ENCODE measurements at regions not wholly inside any gene's neighbourhood (a gene's known extent, or its start where the extent isn't known, plus 50 kb on each side); places are given as distances from the start of the nearest gene placed in this dataset.

DNA sequence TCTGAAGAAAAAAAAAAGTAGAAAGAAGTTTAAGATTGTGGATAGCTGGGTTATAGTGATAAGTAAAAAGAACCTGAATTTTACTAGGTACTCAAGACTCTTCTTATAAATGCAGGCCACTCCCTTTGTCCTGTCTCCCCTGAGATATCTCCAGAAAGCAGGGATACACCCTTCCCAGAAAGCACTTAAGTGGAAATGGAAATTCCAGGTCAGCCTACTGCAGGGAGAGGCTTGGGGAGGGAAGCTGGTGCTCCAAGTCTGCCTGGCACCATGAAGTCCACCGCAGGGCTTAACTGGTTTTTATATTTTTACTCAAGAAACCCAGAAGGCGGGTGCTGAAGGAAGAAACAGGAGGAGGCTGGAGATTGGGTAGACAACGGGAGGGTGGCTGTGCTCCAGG is 162.3 kb downstream of the INHBA start:
- no peak for TF ChIP-seq CTCF (IDR thresholded peaks at IDR 0.05; ENCODE audit: insufficient read depth, low read depth, low read length)
- no peak for DNase-seq (ENCODE audit: low read depth)
- no peak overlapping the region for H3K4me3 ChIP-seq (ENCODE audit: low read depth, low read length)

- no peak overlapping the region for H3K4me3 ChIP-seq (ENCODE audit: low read depth, low read length)
- peak; percentile 33 for DNase-seq (ENCODE audit: low read depth)
- no peak for TF ChIP-seq CTCF (IDR thresholded peaks at IDR 0.05; ENCODE audit: insufficient read depth, low read depth, low read length)
These were observed 163.8 kb downstream of the INHBA start for GRCh38 chr7:41538810-41539724.

DNA sequence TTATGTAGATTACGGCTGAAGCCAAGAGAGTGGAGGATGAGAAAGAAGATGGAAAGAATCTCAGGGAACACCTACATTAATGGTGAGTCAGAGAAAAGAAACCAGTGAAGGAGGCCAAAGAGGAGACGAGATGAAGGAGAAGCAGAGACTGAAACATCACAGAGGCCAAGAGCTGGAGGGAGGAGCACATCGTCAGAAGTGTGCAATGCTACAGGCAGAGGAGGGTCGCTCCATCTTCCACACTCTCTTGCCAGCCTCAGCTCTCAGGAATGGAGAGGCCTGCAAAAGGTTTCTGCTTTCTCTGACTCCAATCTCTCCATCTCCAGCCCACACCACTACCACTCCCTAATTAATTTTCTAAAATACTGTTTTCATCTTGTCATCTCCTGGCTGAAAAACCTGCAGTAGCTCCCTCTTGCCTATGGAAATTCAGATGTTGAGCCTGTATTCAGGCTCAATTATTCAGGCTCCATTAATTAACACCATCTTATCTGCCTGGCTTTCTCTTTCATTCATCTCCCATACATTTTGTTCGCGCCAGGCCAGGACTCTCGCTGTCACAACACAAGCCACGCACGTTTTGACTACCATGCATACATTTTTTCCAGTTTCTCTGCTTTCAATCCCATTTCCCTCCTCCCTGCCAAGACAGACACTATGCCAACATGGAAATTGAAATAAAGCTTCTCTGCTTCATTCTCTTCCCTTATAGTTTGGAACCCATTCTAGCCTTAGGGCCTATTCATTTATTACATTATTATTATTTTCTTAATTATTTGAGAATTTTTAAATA is 165.8 kb downstream of the INHBA start:
- H3K4me3 ChIP-seq (ENCODE audit: low read depth, low read length): no peak overlapping the region
- DNase-seq (ENCODE audit: low read depth): no peak
- TF ChIP-seq CTCF (IDR thresholded peaks at IDR 0.05; ENCODE audit: insufficient read depth, low read depth, low read length): no peak

- TF ChIP-seq CTCF (IDR thresholded peaks at IDR 0.05; ENCODE audit: insufficient read depth, low read depth, low read length): no peak
- DNase-seq (ENCODE audit: low read depth): peak; percentile 34
- H3K4me3 ChIP-seq (ENCODE audit: low read depth, low read length): no peak overlapping the region
These were observed 166.6 kb downstream of the INHBA start for GRCh38 chr7:41536122-41536872.

- no peak for DNase-seq (ENCODE audit: low read depth)
- H3K4me3 ChIP-seq (ENCODE audit: low read depth, low read length): no peak overlapping the region
- no peak for TF ChIP-seq CTCF (IDR thresholded peaks at IDR 0.05; ENCODE audit: insufficient read depth, low read depth, low read length)
These were observed 173.1 kb downstream of the INHBA start for GRCh38 chr7:41529831-41530230.

DNA sequence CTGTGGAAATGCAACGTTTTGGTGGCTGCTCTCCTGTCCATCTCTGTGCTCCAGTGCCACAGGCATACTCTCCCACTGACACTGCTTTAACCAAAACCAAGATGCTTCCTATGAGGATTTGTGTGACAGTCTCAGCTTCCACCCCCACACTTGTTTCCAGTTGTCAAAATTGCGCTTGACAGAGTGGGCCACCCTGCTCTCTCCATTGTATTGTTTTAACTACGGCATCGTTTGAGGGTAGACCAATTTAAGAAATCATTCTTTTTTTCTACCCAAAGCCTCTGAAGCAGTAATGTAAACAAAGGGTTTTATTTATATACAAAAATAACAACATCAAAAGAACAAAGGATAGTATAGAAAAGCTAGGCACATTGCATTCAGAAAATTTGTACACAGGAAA is 178.0 kb downstream of the INHBA start:
- DNase-seq (ENCODE audit: low read depth): no peak
- no peak for TF ChIP-seq CTCF (IDR thresholded peaks at IDR 0.05; ENCODE audit: insufficient read depth, low read depth, low read length)
- no peak overlapping the region for H3K4me3 ChIP-seq (ENCODE audit: low read depth, low read length)
